ENCODE measurements at regions not wholly inside any gene's neighbourhood (a gene's known extent, or its start where the extent isn't known, plus 50 kb on each side); places are given as distances from the start of the nearest gene placed in this dataset.

- Mint-ChIP-seq H3K9me3 (peaks cover 0 to 9% (median 0%) of the 10 kb centered on the region in 11 donors), H3K27ac (no peak overlapping the region), H3K4me1 (no peaks in the 10 kb centered on the region), H3K36me3 (no peaks in the 10 kb centered on the region), H3K27me3 (no peaks in the 10 kb centered on the region), H3K4me3 (no peak overlapping the region)
- intact Hi-C loops (cut with micrococcal nuclease), result no loop called here
- Histone ChIP-seq H3K27me3 (ENCODE audit: control insufficient read depth in 2 of 2, insufficient read depth in 2 of 2, low read length in 2 of 2) (no peaks in the 10 kb centered on the region), H3K27ac (ENCODE audit: low read depth, low read length) (no peak overlapping the region), H3K4me1 (ENCODE audit: control insufficient read depth in 2 of 2, insufficient read depth in 2 of 2, low read length in 2 of 2) (no peaks in the 10 kb centered on the region), H3K9me3 (ENCODE audit: control insufficient read depth in 2 of 3, low read length in 3 of 3) (no peaks in the 10 kb centered on the region), H3K4me3 (ENCODE audit: low read length) (no peak overlapping the region), H3K36me3 (ENCODE audit: control insufficient read depth in 2 of 3, insufficient read depth in 3 of 3, low read length in 3 of 3) (no peaks in the 10 kb centered on the region)
- POLR2A ChIA-PET, result no interaction called here
- ATAC-seq (no peak), DNase-seq (no peak)
- CTCF ChIA-PET, result no interaction called here
Observed at GRCh38 chr11:92651159-92651558, 318.3 kb upstream of the MTNR1B start.

- Histone ChIP-seq H3K36me3 (ENCODE audit: control insufficient read depth in 2 of 3, insufficient read depth in 3 of 3, low read length in 3 of 3) (no peaks in the 10 kb centered on the region), H3K27me3 (ENCODE audit: control insufficient read depth in 2 of 2, insufficient read depth in 2 of 2, low read length in 2 of 2) (no peaks in the 10 kb centered on the region), H3K4me1 (ENCODE audit: control insufficient read depth in 2 of 2, insufficient read depth in 2 of 2, low read length in 2 of 2) (no peaks in the 10 kb centered on the region), H3K9me3 (ENCODE audit: control insufficient read depth in 2 of 3, low read length in 3 of 3) (no peaks in the 10 kb centered on the region), H3K4me3 (ENCODE audit: low read length) (no peak overlapping the region), H3K27ac (ENCODE audit: low read depth, low read length) (no peak overlapping the region)
- POLR2A ChIA-PET, result no interaction called here
- Mint-ChIP-seq H3K4me3 (no peak overlapping the region), H3K27me3 (no peaks in the 10 kb centered on the region), H3K36me3 (no peaks in the 10 kb centered on the region), H3K4me1 (no peaks in the 10 kb centered on the region), H3K27ac (no peak overlapping the region), H3K9me3 (peaks cover 0 to 14% (median 0%) of the 10 kb centered on the region in 11 donors)
- ATAC-seq, result no peak
- no peak for DNase-seq
- intact Hi-C loops (cut with micrococcal nuclease), result no loop called here
- CTCF ChIA-PET, result no interaction called here
Observed at GRCh38 chr11:92653454-92653853, 316.0 kb upstream of the MTNR1B start.

GRCh38 chr11:92656783-92657182 lies 312.7 kb upstream of the MTNR1B start:
- ChIA-PET CTCF (no interaction called here), POLR2A (no interaction called here)
- H3K9me3 Mint-ChIP-seq, result peaks cover 0 to 10% (median 2%) of the 10 kb centered on the region in 11 donors
- H3K27me3 ChIP-seq (ENCODE audit: control insufficient read depth in 2 of 2, insufficient read depth in 2 of 2, low read length in 2 of 2), result no peaks in the 10 kb centered on the region
- no peaks in the 10 kb centered on the region for H3K36me3 Mint-ChIP-seq
- H3K36me3 ChIP-seq (ENCODE audit: control insufficient read depth in 2 of 3, insufficient read depth in 3 of 3, low read length in 3 of 3), result no peaks in the 10 kb centered on the region
- ATAC-seq, result no peak
- DNase-seq, result no peak
- no peak overlapping the region for H3K4me3 ChIP-seq (ENCODE audit: low read length)
- H3K4me1 ChIP-seq (ENCODE audit: control insufficient read depth in 2 of 2, insufficient read depth in 2 of 2, low read length in 2 of 2), result no peaks in the 10 kb centered on the region
- H3K27ac Mint-ChIP-seq, result no peak overlapping the region
- no peak overlapping the region for H3K4me3 Mint-ChIP-seq
- H3K9me3 ChIP-seq (ENCODE audit: control insufficient read depth in 2 of 3, low read length in 3 of 3), result no peaks in the 10 kb centered on the region
- no peaks in the 10 kb centered on the region for H3K4me1 Mint-ChIP-seq
- H3K27me3 Mint-ChIP-seq, result no peaks in the 10 kb centered on the region
- intact Hi-C loops (cut with micrococcal nuclease), result no loop called here
- no peak overlapping the region for H3K27ac ChIP-seq (ENCODE audit: low read depth, low read length)

- Histone ChIP-seq H3K27me3 (ENCODE audit: control insufficient read depth in 2 of 2, insufficient read depth in 2 of 2, low read length in 2 of 2) (no peaks in the 10 kb centered on the region), H3K27ac (ENCODE audit: low read depth, low read length) (no peak overlapping the region), H3K36me3 (ENCODE audit: control insufficient read depth in 2 of 3, insufficient read depth in 3 of 3, low read length in 3 of 3) (no peaks in the 10 kb centered on the region), H3K9me3 (ENCODE audit: control insufficient read depth in 2 of 3, low read length in 3 of 3) (no peaks in the 10 kb centered on the region), H3K4me1 (ENCODE audit: control insufficient read depth in 2 of 2, insufficient read depth in 2 of 2, low read length in 2 of 2) (no peaks in the 10 kb centered on the region), H3K4me3 (ENCODE audit: low read length) (no peak overlapping the region)
- no peaks in the 10 kb centered on the region for H3K27me3 Mint-ChIP-seq
- ChIA-PET CTCF (no interaction called here), POLR2A (no interaction called here)
- peaks cover 0 to 10% (median 2%) of the 10 kb centered on the region in 11 donors for H3K9me3 Mint-ChIP-seq
- ATAC-seq, result no peak
- no peaks in the 10 kb centered on the region for H3K36me3 Mint-ChIP-seq
- intact Hi-C loops (cut with micrococcal nuclease), result no loop called here
- no peak for DNase-seq
- no peak overlapping the region for H3K27ac Mint-ChIP-seq
- no peak overlapping the region for H3K4me3 Mint-ChIP-seq
- H3K4me1 Mint-ChIP-seq, result no peaks in the 10 kb centered on the region
Observed at GRCh38 chr11:92657226-92657625, 312.2 kb upstream of the MTNR1B start.

GRCh38 chr11:92658733-92659132 lies 310.7 kb upstream of the MTNR1B start:
- H3K9me3 Mint-ChIP-seq, result peaks cover 0 to 11% (median 0%) of the 10 kb centered on the region in 11 donors
- Histone ChIP-seq H3K4me3 (ENCODE audit: low read length) (no peak overlapping the region), H3K36me3 (ENCODE audit: control insufficient read depth in 2 of 3, insufficient read depth in 3 of 3, low read length in 3 of 3) (no peaks in the 10 kb centered on the region), H3K27me3 (ENCODE audit: control insufficient read depth in 2 of 2, insufficient read depth in 2 of 2, low read length in 2 of 2) (no peaks in the 10 kb centered on the region), H3K4me1 (ENCODE audit: control insufficient read depth in 2 of 2, insufficient read depth in 2 of 2, low read length in 2 of 2) (no peaks in the 10 kb centered on the region), H3K27ac (ENCODE audit: low read depth, low read length) (no peak overlapping the region), H3K9me3 (ENCODE audit: control insufficient read depth in 2 of 3, low read length in 3 of 3) (no peaks in the 10 kb centered on the region)
- no peak overlapping the region for H3K27ac Mint-ChIP-seq
- ChIA-PET POLR2A (no interaction called here), CTCF (no interaction called here)
- no peaks in the 10 kb centered on the region for H3K4me1 Mint-ChIP-seq
- DNase-seq (no peak), ATAC-seq (no peak)
- no peaks in the 10 kb centered on the region for H3K36me3 Mint-ChIP-seq
- H3K27me3 Mint-ChIP-seq, result no peaks in the 10 kb centered on the region
- intact Hi-C loops (cut with micrococcal nuclease), result no loop called here
- no peak overlapping the region for H3K4me3 Mint-ChIP-seq

- no peaks in the 10 kb centered on the region for H3K9me3 ChIP-seq (ENCODE audit: control insufficient read depth in 2 of 3, low read length in 3 of 3)
- H3K36me3 Mint-ChIP-seq, result no peaks in the 10 kb centered on the region
- CTCF ChIA-PET, result no interaction called here
- no peak for DNase-seq
- H3K4me3 Mint-ChIP-seq, result no peak overlapping the region
- no peak for ATAC-seq
- H3K4me1 ChIP-seq (ENCODE audit: control insufficient read depth in 2 of 2, insufficient read depth in 2 of 2, low read length in 2 of 2), result no peaks in the 10 kb centered on the region
- H3K4me1 Mint-ChIP-seq, result no peaks in the 10 kb centered on the region
- intact Hi-C loops (cut with micrococcal nuclease), result no loop called here
- POLR2A ChIA-PET, result no interaction called here
- H3K4me3 ChIP-seq (ENCODE audit: low read length), result no peak overlapping the region
- H3K27me3 Mint-ChIP-seq, result no peaks in the 10 kb centered on the region
- H3K27ac Mint-ChIP-seq, result no peak overlapping the region
- no peaks in the 10 kb centered on the region for H3K27me3 ChIP-seq (ENCODE audit: control insufficient read depth in 2 of 2, insufficient read depth in 2 of 2, low read length in 2 of 2)
- H3K27ac ChIP-seq (ENCODE audit: low read depth, low read length), result no peak overlapping the region
- no peaks in the 10 kb centered on the region for H3K36me3 ChIP-seq (ENCODE audit: control insufficient read depth in 2 of 3, insufficient read depth in 3 of 3, low read length in 3 of 3)
- peaks cover 0 to 11% (median 2%) of the 10 kb centered on the region in 11 donors for H3K9me3 Mint-ChIP-seq
Observed at GRCh38 chr11:92659793-92660192, 309.7 kb upstream of the MTNR1B start.

GRCh38 chr11:92662601-92663360 lies 306.7 kb upstream of the MTNR1B start:
- Histone ChIP-seq H3K36me3 (ENCODE audit: control insufficient read depth in 2 of 3, insufficient read depth in 3 of 3, low read length in 3 of 3) (no peaks in the 10 kb centered on the region), H3K4me1 (ENCODE audit: control insufficient read depth in 2 of 2, insufficient read depth in 2 of 2, low read length in 2 of 2) (no peaks in the 10 kb centered on the region), H3K9me3 (ENCODE audit: control insufficient read depth in 2 of 3, low read length in 3 of 3) (no peaks in the 10 kb centered on the region), H3K27ac (ENCODE audit: low read depth, low read length) (no peak overlapping the region), H3K27me3 (ENCODE audit: control insufficient read depth in 2 of 2, insufficient read depth in 2 of 2, low read length in 2 of 2) (no peaks in the 10 kb centered on the region), H3K4me3 (ENCODE audit: low read length) (no peak overlapping the region)
- DNase-seq (no peak), ATAC-seq (no peak)
- Mint-ChIP-seq H3K36me3 (no peaks in the 10 kb centered on the region), H3K27me3 (no peaks in the 10 kb centered on the region), H3K4me1 (no peaks in the 10 kb centered on the region), H3K4me3 (no peak overlapping the region), H3K9me3 (peaks cover 0 to 7% (median 3%) of the 10 kb centered on the region in 11 donors), H3K27ac (no peak overlapping the region)
- CTCF ChIA-PET, result no interaction called here
- intact Hi-C loops (cut with micrococcal nuclease), result no loop called here
- POLR2A ChIA-PET, result no interaction called here

Measured in naive thymus-derived CD4-positive, alpha-beta T cell (primary cell).